Upper lobe of left lung (tissue), 6 donors: ENCODE measurements at regions not wholly inside any gene's neighbourhood (a gene's known extent, or its start where the extent isn't known, plus 50 kb on each side); places are given as distances from the start of the nearest gene placed in this dataset.

Experiments
- ATAC-seq, 2 donors: fragments of 200-7000 bp; cut with Tn5 transposase; one replicate each; pipeline ENCODE4 v1.9.1; 2022; ENCODE audit warnings: mild to moderate bottlenecking in 2 of 2, moderate library complexity in 2 of 2; ENCODE audit not compliant: low FRiP score in 2 of 2
- DNase-seq, 2 donors: peaks; one replicate each; pipeline ENCODE4 v3.0.0-alpha.2; 2019 to 2020
- H3K27ac ChIP-seq, 4 donors: fragments of 200-600 bp; sonication (generic); one replicate each; pipeline ENCODE4 v1.5.1; 2016 to 2019
- H3K27me3 ChIP-seq, 4 donors: fragments of 200-600 bp; sonication (generic); one replicate each; pipeline ENCODE4 v1.5.1; 2017 to 2019
- H3K36me3 ChIP-seq, 4 donors: fragments of 200-600 bp; sonication (generic); one replicate each; pipeline ENCODE4 v1.5.1; 2016 to 2019
- H3K4me1 ChIP-seq, 4 donors: fragments of 200-600 bp; sonication (generic); one replicate each; pipeline ENCODE4 v1.5.1; 2018 to 2019
- H3K4me3 ChIP-seq, 4 donors: fragments of 200-600 bp; sonication (generic); one replicate each; pipeline ENCODE4 v1.5.1; 2017 to 2019; ENCODE audit warnings: mild to moderate bottlenecking in 2 of 4, moderate library complexity in 1 of 4
- H3K9me3 ChIP-seq, 4 donors: fragments of 200-600 bp; sonication (generic); one replicate each; pipeline ENCODE4 v1.5.1; 2018 to 2019
- CTCF ChIP-seq, 6 experiments: fragments of 450-650 bp in 4 of 6; fragments of 200-600 bp in 2 of 6; sonication (generic) in 2 of 6; IDR thresholded peaks; one replicate each; pipeline ENCODE4 v1.5.1; 2016 to 2019; ENCODE audit warnings: antibody characterized with exemption in 6 of 6
- EP300 ChIP-seq, 4 donors: sonication (generic); formaldehyde crosslinking; IDR thresholded peaks; one replicate each; pipeline ENCODE4 v1.5.1; 2017; ENCODE audit warnings: antibody characterized with exemption in 4 of 4, control low read depth in 2 of 4
- POLR2A ChIP-seq, 4 donors: fragments of 450-650 bp; IDR thresholded peaks; one replicate each; pipeline ENCODE4 v1.5.1; 2016 to 2017; ENCODE audit warnings: antibody characterized with exemption in 4 of 4, mild to moderate bottlenecking in 2 of 4
- POLR2AphosphoS5 ChIP-seq, 2 donors: sonication (generic); formaldehyde crosslinking; IDR thresholded peaks; one replicate each; pipeline ENCODE4 v1.5.1; 2017; ENCODE audit warnings: antibody characterized with exemption in 2 of 2
- WGBS, 2 donors: methylation state at CpG; one replicate each; pipeline ENCODE4 v1.1.5; 2017 to 2018; 5-methylcytosine and 5-hydroxymethylcytosine counted together
- donor health status: DM: no; HTN: no; CAD: no; lungs with moderate emphysema.
- donor health status: DM: no; HTN: yes; CAD: no; lungs with severe emphysema.

GRCh38 chr5:97547430-97547829, 364.4 kb upstream of the RIOK2 start:
- Histone ChIP-seq H3K27me3 (no peaks in the 10 kb centered on the region), H3K9me3 (no peaks in the 10 kb centered on the region), H3K36me3 (no peaks in the 10 kb centered on the region), H3K4me3 (no peak overlapping the region), H3K27ac (no peak overlapping the region), H3K4me1 (no peaks in the 10 kb centered on the region)
- no peak for DNase-seq
- TF ChIP-seq POLR2A (IDR thresholded peaks at IDR 0.05): no peak
- TF ChIP-seq POLR2AphosphoS5 (IDR thresholded peaks at IDR 0.05): no peak
- TF ChIP-seq EP300 (IDR thresholded peaks at IDR 0.05): no peak
- TF ChIP-seq CTCF (IDR thresholded peaks at IDR 0.05): no peak
- ATAC-seq: no peak
- 77 to 87% methylated on average over 2 of the region's 2 CpGs for WGBS, 2 donors

- ATAC-seq: no peak
- H3K4me1 ChIP-seq: no peaks in the 10 kb centered on the region
- no peaks in the 10 kb centered on the region for H3K9me3 ChIP-seq
- no peak for DNase-seq
- H3K36me3 ChIP-seq: no peaks in the 10 kb centered on the region
- H3K27me3 ChIP-seq: no peaks in the 10 kb centered on the region
- H3K4me3 ChIP-seq: no peak overlapping the region
- WGBS, 2 donors: 65% methylated on average over 1 of the region's 1 CpG; no CpG with 5 or more reads in 1 of the 2 donors
- H3K27ac ChIP-seq: no peak overlapping the region
- no peak for TF ChIP-seq CTCF (IDR thresholded peaks at IDR 0.05)
- no peak for TF ChIP-seq POLR2AphosphoS5 (IDR thresholded peaks at IDR 0.05)
- no peak for TF ChIP-seq EP300 (IDR thresholded peaks at IDR 0.05)
- TF ChIP-seq POLR2A (IDR thresholded peaks at IDR 0.05): no peak
Observed at GRCh38 chr5:97547999-97548738, 365.1 kb upstream of the RIOK2 start.

GRCh38 chr5:97548739-97549080, 365.7 kb upstream of the RIOK2 start:
- H3K27me3 ChIP-seq: no peaks in the 10 kb centered on the region
- no peak overlapping the region for H3K27ac ChIP-seq
- DNase-seq (no peak), ATAC-seq (no peak)
- TF ChIP-seq CTCF (IDR thresholded peaks at IDR 0.05) (no peak), POLR2A (IDR thresholded peaks at IDR 0.05) (no peak), POLR2AphosphoS5 (IDR thresholded peaks at IDR 0.05) (no peak), EP300 (IDR thresholded peaks at IDR 0.05) (no peak)
- H3K4me1 ChIP-seq: no peaks in the 10 kb centered on the region
- no peaks in the 10 kb centered on the region for H3K36me3 ChIP-seq
- H3K9me3 ChIP-seq: no peaks in the 10 kb centered on the region
- H3K4me3 ChIP-seq: no peak overlapping the region

GRCh38 chr5:97549496-97549895, 366.4 kb upstream of the RIOK2 start:
- DNase-seq: no peak
- no peak overlapping the region for H3K27ac ChIP-seq
- 73 to 83% methylated on average over 4 of the region's 4 CpGs for WGBS, 2 donors
- H3K36me3 ChIP-seq: no peaks in the 10 kb centered on the region
- TF ChIP-seq POLR2A (IDR thresholded peaks at IDR 0.05): no peak
- TF ChIP-seq POLR2AphosphoS5 (IDR thresholded peaks at IDR 0.05): no peak
- TF ChIP-seq EP300 (IDR thresholded peaks at IDR 0.05): no peak
- no peak for TF ChIP-seq CTCF (IDR thresholded peaks at IDR 0.05)
- H3K4me3 ChIP-seq: no peak overlapping the region
- no peaks in the 10 kb centered on the region for H3K9me3 ChIP-seq
- H3K27me3 ChIP-seq: no peaks in the 10 kb centered on the region
- ATAC-seq: no peak
- no peaks in the 10 kb centered on the region for H3K4me1 ChIP-seq

- H3K27ac ChIP-seq: no peak overlapping the region
- no peaks in the 10 kb centered on the region for H3K36me3 ChIP-seq
- TF ChIP-seq POLR2A (IDR thresholded peaks at IDR 0.05): no peak
- no peak for TF ChIP-seq POLR2AphosphoS5 (IDR thresholded peaks at IDR 0.05)
- no peak for TF ChIP-seq CTCF (IDR thresholded peaks at IDR 0.05)
- no peak for TF ChIP-seq EP300 (IDR thresholded peaks at IDR 0.05)
- H3K4me3 ChIP-seq: no peak overlapping the region
- H3K9me3 ChIP-seq: no peaks in the 10 kb centered on the region
- DNase-seq (no peak), ATAC-seq (no peak)
- no peaks in the 10 kb centered on the region for H3K4me1 ChIP-seq
- WGBS, 2 donors: 37 to 43% methylated on average over 1 of the region's 1 CpG
- H3K27me3 ChIP-seq: no peaks in the 10 kb centered on the region
Observed at GRCh38 chr5:97550164-97550563, 367.1 kb upstream of the RIOK2 start.
